Ishikawa (cell line): ENCODE measurements at regions not wholly inside any gene's neighbourhood (a gene's known extent, or its start where the extent isn't known, plus 50 kb on each side); places are given as distances from the start of the nearest gene placed in this dataset.

Source experiments
- CEBPB ChIP-seq: IDR thresholded peaks from 2 replicates; pipeline ENCODE4 v1.6.1; 2012
- CREB1 ChIP-seq: IDR thresholded peaks from 2 replicates; pipeline ENCODE4 v1.6.1; 2012; ENCODE audit warnings: low read depth
- EGR1 ChIP-seq: IDR thresholded peaks from 2 replicates; pipeline ENCODE4 v1.6.1; 2012
- EP300 ChIP-seq: IDR thresholded peaks from 2 replicates; pipeline ENCODE4 v1.6.1; 2012; ENCODE audit warnings: borderline replicate concordance
- FOXM1 ChIP-seq: IDR thresholded peaks from 2 replicates; pipeline ENCODE4 v1.6.1; 2012; ENCODE audit warnings: low read depth, borderline replicate concordance
- NFIC ChIP-seq: IDR thresholded peaks from 2 replicates; pipeline ENCODE4 v1.6.1; 2012
- RAD21 ChIP-seq: IDR thresholded peaks from 2 replicates; pipeline ENCODE4 v1.6.1; 2012; ENCODE audit warnings: low read depth
- TAF1 ChIP-seq: IDR thresholded peaks from 2 replicates; pipeline ENCODE4 v1.6.1; 2012; ENCODE audit warnings: low read depth, mild to moderate bottlenecking
- TCF12 ChIP-seq: IDR thresholded peaks from 2 replicates; pipeline ENCODE4 v1.6.1; 2012; ENCODE audit warnings: low read depth
- TEAD4 ChIP-seq: IDR thresholded peaks from 2 replicates; pipeline ENCODE4 v1.6.1; 2012
- YY1 ChIP-seq: IDR thresholded peaks from 2 replicates; pipeline ENCODE4 v1.6.1; 2012; ENCODE audit warnings: low read depth
- ZBTB7A ChIP-seq: IDR thresholded peaks from 2 replicates; pipeline ENCODE4 v1.6.1; 2012; ENCODE audit warnings: low read depth
- TF ChIP-seq, protein P1 (sequence below): IDR thresholded peaks from 2 replicates; pipeline ENCODE4 v1.6.1; 2012
- TF ChIP-seq, protein P2 (sequence below): IDR thresholded peaks from 2 replicates; pipeline ENCODE4 v1.6.1; 2012; ENCODE audit warnings: low read depth, mild to moderate bottlenecking
- TF ChIP-seq, protein P3 (sequence below): IDR thresholded peaks from 2 replicates; pipeline ENCODE4 v1.6.1; 2012

DNA sequence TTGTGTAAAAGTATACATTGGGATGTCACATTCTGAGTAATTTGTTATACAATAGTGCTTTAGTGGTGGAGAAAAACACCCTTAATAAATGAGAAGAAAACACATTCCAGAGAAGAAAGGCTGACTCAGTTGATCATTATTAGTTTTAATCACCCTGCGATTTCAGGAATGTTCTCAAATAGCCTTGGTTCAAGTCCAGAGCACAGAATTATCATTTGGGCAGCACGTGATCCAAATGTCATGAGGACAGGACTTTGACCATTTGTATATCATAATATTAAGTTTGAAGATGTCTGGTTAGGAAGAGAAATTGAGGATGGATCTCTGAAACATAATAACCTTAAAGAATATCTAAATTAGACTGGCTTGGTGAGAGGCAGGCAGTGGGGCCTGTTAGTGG, 1434.3 kb upstream of the TENM3 start:
- TF ChIP-seq RAD21: no peak
- no peak for TF ChIP-seq YY1
- TF ChIP-seq TCF12: no peak
- TF ChIP-seq CEBPB: no peak
- TF ChIP-seq, protein P1, sequence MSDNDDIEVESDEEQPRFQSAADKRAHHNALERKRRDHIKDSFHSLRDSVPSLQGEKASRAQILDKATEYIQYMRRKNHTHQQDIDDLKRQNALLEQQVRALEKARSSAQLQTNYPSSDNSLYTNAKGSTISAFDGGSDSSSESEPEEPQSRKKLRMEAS: no peak
- TF ChIP-seq NFIC: no peak
- TF ChIP-seq CREB1: no peak
- TF ChIP-seq, protein P2, sequence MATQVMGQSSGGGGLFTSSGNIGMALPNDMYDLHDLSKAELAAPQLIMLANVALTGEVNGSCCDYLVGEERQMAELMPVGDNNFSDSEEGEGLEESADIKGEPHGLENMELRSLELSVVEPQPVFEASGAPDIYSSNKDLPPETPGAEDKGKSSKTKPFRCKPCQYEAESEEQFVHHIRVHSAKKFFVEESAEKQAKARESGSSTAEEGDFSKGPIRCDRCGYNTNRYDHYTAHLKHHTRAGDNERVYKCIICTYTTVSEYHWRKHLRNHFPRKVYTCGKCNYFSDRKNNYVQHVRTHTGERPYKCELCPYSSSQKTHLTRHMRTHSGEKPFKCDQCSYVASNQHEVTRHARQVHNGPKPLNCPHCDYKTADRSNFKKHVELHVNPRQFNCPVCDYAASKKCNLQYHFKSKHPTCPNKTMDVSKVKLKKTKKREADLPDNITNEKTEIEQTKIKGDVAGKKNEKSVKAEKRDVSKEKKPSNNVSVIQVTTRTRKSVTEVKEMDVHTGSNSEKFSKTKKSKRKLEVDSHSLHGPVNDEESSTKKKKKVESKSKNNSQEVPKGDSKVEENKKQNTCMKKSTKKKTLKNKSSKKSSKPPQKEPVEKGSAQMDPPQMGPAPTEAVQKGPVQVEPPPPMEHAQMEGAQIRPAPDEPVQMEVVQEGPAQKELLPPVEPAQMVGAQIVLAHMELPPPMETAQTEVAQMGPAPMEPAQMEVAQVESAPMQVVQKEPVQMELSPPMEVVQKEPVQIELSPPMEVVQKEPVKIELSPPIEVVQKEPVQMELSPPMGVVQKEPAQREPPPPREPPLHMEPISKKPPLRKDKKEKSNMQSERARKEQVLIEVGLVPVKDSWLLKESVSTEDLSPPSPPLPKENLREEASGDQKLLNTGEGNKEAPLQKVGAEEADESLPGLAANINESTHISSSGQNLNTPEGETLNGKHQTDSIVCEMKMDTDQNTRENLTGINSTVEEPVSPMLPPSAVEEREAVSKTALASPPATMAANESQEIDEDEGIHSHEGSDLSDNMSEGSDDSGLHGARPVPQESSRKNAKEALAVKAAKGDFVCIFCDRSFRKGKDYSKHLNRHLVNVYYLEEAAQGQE: no peak

DNA sequence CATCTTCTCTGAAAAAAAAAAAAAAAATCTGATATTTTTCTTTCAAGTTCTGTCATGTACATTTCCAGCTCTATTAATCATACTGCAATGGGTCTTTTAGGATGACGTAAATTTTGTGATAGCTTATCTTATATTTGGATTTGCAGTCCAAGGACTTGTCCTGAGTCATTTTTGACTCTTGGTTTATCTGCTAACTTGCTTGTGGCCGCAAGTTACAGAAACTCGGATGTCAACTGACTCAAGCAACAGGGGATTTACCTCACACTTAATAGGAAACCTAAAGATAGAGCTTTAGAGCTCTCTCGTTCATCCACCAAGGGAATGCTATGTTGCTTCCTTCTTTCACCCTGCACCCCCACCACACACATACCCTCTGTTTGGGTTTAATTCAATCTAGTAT, 1433.8 kb upstream of the TENM3 start:
- TF ChIP-seq EP300 (no peak), FOXM1 (no peak), TEAD4 (no peak), ZBTB7A (no peak), CREB1 (no peak), RAD21 (no peak)
- TF ChIP-seq, protein P2: no peak
- TF ChIP-seq, protein P1: no peak

DNA sequence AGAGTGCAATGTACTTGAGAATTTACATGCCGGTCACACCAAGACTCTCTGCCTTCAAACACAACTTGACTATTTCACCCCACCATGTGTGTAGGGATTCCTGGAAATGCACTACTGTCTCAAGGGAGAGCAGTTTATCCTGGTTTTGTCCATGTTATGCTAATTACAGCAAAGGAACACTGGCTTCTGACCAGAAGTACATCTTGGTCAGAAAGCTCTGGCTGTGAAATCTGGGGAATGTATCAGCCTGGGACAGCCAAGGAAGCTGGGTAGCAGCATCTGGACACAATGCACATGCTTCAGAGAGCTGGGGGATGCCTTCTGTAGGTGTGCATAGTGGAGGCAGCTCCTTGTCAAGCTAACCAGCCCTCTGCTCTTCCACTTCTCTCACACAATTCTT, 1432.6 kb upstream of the TENM3 start:
- no peak for TF ChIP-seq TCF12
- TF ChIP-seq TAF1: no peak
- TF ChIP-seq ZBTB7A: no peak
- TF ChIP-seq EGR1: no peak
- no peak for TF ChIP-seq YY1
- TF ChIP-seq RAD21: no peak
- TF ChIP-seq FOXM1: no peak
- TF ChIP-seq TEAD4: no peak
- no peak for TF ChIP-seq CEBPB
- no peak for TF ChIP-seq CREB1
- TF ChIP-seq EP300: no peak
- TF ChIP-seq, protein P1: no peak

DNA sequence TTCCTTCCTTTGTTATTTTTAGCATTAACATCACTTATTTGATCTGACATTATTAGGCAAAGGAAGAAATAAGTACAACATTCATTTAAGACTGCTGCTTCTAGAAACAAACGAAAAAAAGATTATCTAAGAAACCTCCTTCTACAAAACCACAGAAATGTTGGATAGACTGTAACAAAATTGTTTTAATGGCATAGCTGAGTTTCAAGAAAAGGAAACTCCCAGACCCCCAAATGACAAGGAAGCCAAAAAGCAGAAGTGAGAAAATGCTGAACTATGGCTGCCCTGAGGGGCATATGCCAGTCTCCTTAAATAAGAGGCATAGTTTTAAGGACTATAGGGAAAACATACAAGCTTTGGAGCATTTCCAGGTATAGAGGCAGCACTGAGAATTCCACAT, 1431.6 kb upstream of the TENM3 start:
- TF ChIP-seq ZBTB7A (no peak), FOXM1 (no peak), CREB1 (no peak), EGR1 (no peak), RAD21 (no peak), YY1 (no peak)

DNA sequence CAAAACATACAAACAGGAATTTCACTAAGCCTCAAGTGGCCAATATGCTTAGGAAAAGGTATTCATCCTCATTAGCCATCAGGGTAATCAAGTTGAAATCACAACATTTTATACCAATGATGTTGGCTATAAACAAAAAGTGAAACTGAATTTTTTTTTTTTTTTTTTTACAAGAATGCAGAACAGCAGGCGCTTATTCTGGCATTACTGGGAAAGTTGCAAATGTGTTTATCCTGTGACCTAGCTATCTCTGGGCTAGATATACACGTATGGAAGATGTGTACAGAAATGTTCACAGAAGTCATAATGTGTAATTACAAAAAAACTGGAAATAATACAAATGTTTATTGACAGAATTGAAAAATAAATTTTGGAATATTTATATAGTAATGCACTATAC, 1430.4 kb upstream of the TENM3 start:
- TF ChIP-seq, protein P2: no peak
- TF ChIP-seq EGR1 (no peak), RAD21 (no peak), TEAD4 (no peak), YY1 (no peak), ZBTB7A (no peak), CEBPB (no peak), NFIC (no peak), EP300 (no peak), FOXM1 (no peak), CREB1 (no peak)
- TF ChIP-seq, protein P3, sequence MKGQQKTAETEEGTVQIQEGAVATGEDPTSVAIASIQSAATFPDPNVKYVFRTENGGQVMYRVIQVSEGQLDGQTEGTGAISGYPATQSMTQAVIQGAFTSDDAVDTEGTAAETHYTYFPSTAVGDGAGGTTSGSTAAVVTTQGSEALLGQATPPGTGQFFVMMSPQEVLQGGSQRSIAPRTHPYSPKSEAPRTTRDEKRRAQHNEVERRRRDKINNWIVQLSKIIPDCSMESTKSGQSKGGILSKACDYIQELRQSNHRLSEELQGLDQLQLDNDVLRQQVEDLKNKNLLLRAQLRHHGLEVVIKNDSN: no peak
